WTC11 (cell line): ENCODE measurements at regions not wholly inside any gene's neighbourhood (a gene's known extent, or its start where the extent isn't known, plus 50 kb on each side); places are given as distances from the start of the nearest gene placed in this dataset.

ENCODE experiments used
- AFF4 ChIP-seq: sonication (generic); formaldehyde crosslinking; IDR thresholded peaks from 2 replicates; pipeline ENCODE4 v1.8.1; 2023; ENCODE audit warnings: mild to moderate bottlenecking, missing genetic modification reagents, borderline replicate concordance
- ARID4B ChIP-seq: sonication (generic); formaldehyde crosslinking; IDR thresholded peaks from 2 replicates; pipeline ENCODE4 v1.8.0; 2023; ENCODE audit warnings: missing genetic modification reagents, mild to moderate bottlenecking, borderline replicate concordance
- CREM ChIP-seq: sonication (generic); formaldehyde crosslinking; IDR thresholded peaks from 2 replicates; pipeline ENCODE4 v1.8.1; 2022; ENCODE audit warnings: mild to moderate bottlenecking, missing genetic modification reagents, moderate library complexity
- CTCF ChIP-seq: fragments of 200-600 bp; IDR thresholded peaks from 2 replicates; pipeline ENCODE4 v1.8.0; 2022; ENCODE audit warnings: antibody characterized with exemption
- ELF4 ChIP-seq: sonication (generic); formaldehyde crosslinking; IDR thresholded peaks from 2 replicates; pipeline ENCODE4 v1.8.1; 2022; ENCODE audit warnings: low read depth, mild to moderate bottlenecking, moderate library complexity, missing genetic modification reagents
- JUN ChIP-seq: sonication (generic); formaldehyde crosslinking; IDR thresholded peaks from 2 replicates; pipeline ENCODE4 v1.8.0; 2023; ENCODE audit warnings: mild to moderate bottlenecking, missing genetic modification reagents
- RORB ChIP-seq: fragments of 250-450 bp; sonication (Bioruptor Pico); IDR thresholded peaks from 2 replicates; pipeline ENCODE4 v1.9.0; 2021; ENCODE audit warnings: mild to moderate bottlenecking
- TCF7 ChIP-seq: sonication (generic); formaldehyde crosslinking; IDR thresholded peaks from 2 replicates; pipeline ENCODE4 v1.8.0; 2022; ENCODE audit warnings: mild to moderate bottlenecking, low read depth, missing genetic modification reagents, moderate library complexity
- USF2 ChIP-seq: sonication (generic); formaldehyde crosslinking; IDR thresholded peaks from 2 replicates; pipeline ENCODE4 v1.8.1; 2023; ENCODE audit warnings: mild to moderate bottlenecking, missing genetic modification reagents, moderate library complexity
- ZNF263 ChIP-seq: sonication (generic); formaldehyde crosslinking; IDR thresholded peaks from 2 replicates; pipeline ENCODE4 v1.8.1; 2022; ENCODE audit warnings: low read depth, mild to moderate bottlenecking, moderate library complexity, missing genetic modification reagents
- ZNF671 ChIP-seq: fragments of 250-450 bp; sonication (Bioruptor Pico); IDR thresholded peaks from 2 replicates; pipeline ENCODE4 v1.8.0; 2021; ENCODE audit warnings: mild to moderate bottlenecking
- TF ChIP-seq, protein P1 (sequence below): sonication (generic); formaldehyde crosslinking; IDR thresholded peaks from 2 replicates; pipeline ENCODE4 v1.8.1; 2022; ENCODE audit warnings: low read depth, missing genetic modification reagents, borderline replicate concordance
- TF ChIP-seq, protein P2 (sequence below): sonication (generic); formaldehyde crosslinking; IDR thresholded peaks from 2 replicates; pipeline ENCODE4 v1.8.0; 2022; ENCODE audit warnings: mild to moderate bottlenecking, missing genetic modification reagents

- TF ChIP-seq CTCF = no peak
- TF ChIP-seq AFF4 = no peak
- no peak for TF ChIP-seq ARID4B (CRISPR knock-in tag)
- TF ChIP-seq, protein P1, sequence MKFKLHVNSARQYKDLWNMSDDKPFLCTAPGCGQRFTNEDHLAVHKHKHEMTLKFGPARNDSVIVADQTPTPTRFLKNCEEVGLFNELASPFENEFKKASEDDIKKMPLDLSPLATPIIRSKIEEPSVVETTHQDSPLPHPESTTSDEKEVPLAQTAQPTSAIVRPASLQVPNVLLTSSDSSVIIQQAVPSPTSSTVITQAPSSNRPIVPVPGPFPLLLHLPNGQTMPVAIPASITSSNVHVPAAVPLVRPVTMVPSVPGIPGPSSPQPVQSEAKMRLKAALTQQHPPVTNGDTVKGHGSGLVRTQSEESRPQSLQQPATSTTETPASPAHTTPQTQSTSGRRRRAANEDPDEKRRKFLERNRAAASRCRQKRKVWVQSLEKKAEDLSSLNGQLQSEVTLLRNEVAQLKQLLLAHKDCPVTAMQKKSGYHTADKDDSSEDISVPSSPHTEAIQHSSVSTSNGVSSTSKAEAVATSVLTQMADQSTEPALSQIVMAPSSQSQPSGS (CRISPR knock-in tag) = no peak
- TF ChIP-seq JUN (CRISPR knock-in tag) = no peak
- TF ChIP-seq ZNF263 = no peak
- no peak for TF ChIP-seq ELF4 (CRISPR knock-in tag)
- TF ChIP-seq CREM = no peak
- no peak for TF ChIP-seq USF2 (CRISPR knock-in tag)
- no peak for TF ChIP-seq ZNF671 (CRISPR knock-in tag)
- TF ChIP-seq TCF7 (CRISPR knock-in tag) = no peak
- TF ChIP-seq RORB (CRISPR knock-in tag) = no peak
- TF ChIP-seq, protein P2, sequence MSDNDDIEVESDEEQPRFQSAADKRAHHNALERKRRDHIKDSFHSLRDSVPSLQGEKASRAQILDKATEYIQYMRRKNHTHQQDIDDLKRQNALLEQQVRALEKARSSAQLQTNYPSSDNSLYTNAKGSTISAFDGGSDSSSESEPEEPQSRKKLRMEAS = no peak
Observed at GRCh38 chr10:129029851-129030602, 437.0 kb upstream of the MGMT start.
